IPS-20b (cell line): ENCODE measurements at regions not wholly inside any gene's neighbourhood (a gene's known extent, or its start where the extent isn't known, plus 50 kb on each side); places are given as distances from the start of the nearest gene placed in this dataset.

Source experiments
- H3K27ac ChIP-seq: one replicate; pipeline ENCODE4 v1.5.1; 2013; ENCODE audit warnings: low read length
- H3K27me3 ChIP-seq: 2 replicates; pipeline ENCODE4 v1.6.1; 2013; ENCODE audit warnings: mild to moderate bottlenecking, low read length, inconsistent platforms; ENCODE audit not compliant: insufficient read depth
- H3K36me3 ChIP-seq: 2 replicates; pipeline ENCODE4 v1.6.1; 2013; ENCODE audit warnings: low read depth, mild to moderate bottlenecking, inconsistent platforms, low read length, moderate library complexity; ENCODE audit not compliant: insufficient read depth
- H3K4me1 ChIP-seq: 2 replicates; pipeline ENCODE4 v1.6.1; 2013; ENCODE audit warnings: mild to moderate bottlenecking, control low read depth, inconsistent platforms, low read length, moderate library complexity; ENCODE audit not compliant: insufficient read depth
- H3K4me3 ChIP-seq: 2 replicates; pipeline ENCODE4 v1.5.1; 2013; ENCODE audit warnings: mild to moderate bottlenecking, low read length, inconsistent platforms
- H3K9ac ChIP-seq: 2 replicates; pipeline ENCODE4 v1.6.1; 2013; ENCODE audit warnings: low read depth, mild to moderate bottlenecking, inconsistent platforms, low read length, moderate library complexity
- H3K9me3 ChIP-seq: 2 replicates; pipeline ENCODE4 v1.6.1; 2013; ENCODE audit warnings: mild to moderate bottlenecking, low read depth, low read length, inconsistent platforms; ENCODE audit not compliant: insufficient read depth

- Histone ChIP-seq H3K4me1 (peaks cover 3% of the 10 kb centered on the region; the same call in 1 of the 2 replicates), H3K9me3 (peaks cover 18% of the 10 kb centered on the region), H3K4me3 (no peak overlapping the region)
Observed at GRCh38 chr2:187230088-187230487, 218.0 kb downstream of the CALCRL start.

DNA sequence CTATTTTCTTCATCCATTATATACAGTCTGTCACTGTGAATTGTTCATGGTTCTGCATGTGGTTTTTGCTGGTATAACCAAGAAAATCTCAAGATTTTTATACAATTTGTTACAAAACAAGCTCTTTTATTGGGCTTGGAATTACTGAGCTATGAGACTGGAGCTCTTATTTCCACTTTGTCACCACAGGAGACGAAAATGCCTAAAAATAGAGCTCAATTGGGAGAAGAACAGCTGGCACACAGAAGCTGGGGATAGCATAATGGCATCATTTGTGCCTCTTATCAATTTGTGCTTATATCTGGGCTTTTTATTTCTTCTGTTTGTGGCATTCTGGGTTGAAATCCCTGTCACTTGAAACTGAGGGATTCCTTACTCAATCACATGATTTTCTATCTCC is 219.1 kb downstream of the CALCRL start:
- H3K27ac ChIP-seq: no peak overlapping the region
- H3K9ac ChIP-seq: no peak overlapping the region
- no peak overlapping the region for H3K4me3 ChIP-seq
- no peaks in the 10 kb centered on the region for H3K36me3 ChIP-seq
- peaks cover 10% of the 10 kb centered on the region; the same call in 1 of the 2 replicates for H3K4me1 ChIP-seq
- no peaks in the 10 kb centered on the region for H3K27me3 ChIP-seq
- peaks cover 28% of the 10 kb centered on the region for H3K9me3 ChIP-seq

More at GRCh38 chr2:187230088-187230487, 218.0 kb downstream of the CALCRL start:
- no peak overlapping the region for H3K9ac ChIP-seq
- H3K27ac ChIP-seq: no peak overlapping the region
- no peaks in the 10 kb centered on the region for H3K36me3 ChIP-seq
- no peaks in the 10 kb centered on the region for H3K27me3 ChIP-seq

DNA sequence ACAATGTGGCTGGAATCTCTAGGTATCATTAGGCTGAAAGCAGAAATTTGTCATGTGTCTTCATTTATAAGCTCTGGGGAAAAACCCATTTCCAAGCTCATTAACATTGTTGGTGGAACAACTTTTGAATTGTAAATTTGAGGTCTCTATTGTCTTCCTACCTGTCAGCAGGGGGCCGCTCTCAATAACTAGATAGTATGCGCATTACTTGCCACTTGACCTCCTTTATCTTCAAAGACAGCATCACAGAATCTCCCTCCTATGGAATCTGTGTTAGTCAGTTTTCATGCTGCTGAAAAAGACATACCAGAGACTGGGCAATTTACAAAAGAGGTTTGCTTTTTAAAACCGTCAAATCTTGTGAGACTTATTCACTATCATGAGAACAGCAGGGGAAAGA is 223.1 kb downstream of the CALCRL start:
- Histone ChIP-seq H3K4me3 (no peak overlapping the region), H3K36me3 (peaks cover 9% of the 10 kb centered on the region; the same call in 1 of the 2 replicates), H3K9me3 (peaks cover 45% of the 10 kb centered on the region), H3K27ac (peak overlapping the region; percentile 37), H3K9ac (no peak overlapping the region), H3K27me3 (no peaks in the 10 kb centered on the region), H3K4me1 (peaks cover 10% of the 10 kb centered on the region; the same call in 1 of the 2 replicates)

DNA sequence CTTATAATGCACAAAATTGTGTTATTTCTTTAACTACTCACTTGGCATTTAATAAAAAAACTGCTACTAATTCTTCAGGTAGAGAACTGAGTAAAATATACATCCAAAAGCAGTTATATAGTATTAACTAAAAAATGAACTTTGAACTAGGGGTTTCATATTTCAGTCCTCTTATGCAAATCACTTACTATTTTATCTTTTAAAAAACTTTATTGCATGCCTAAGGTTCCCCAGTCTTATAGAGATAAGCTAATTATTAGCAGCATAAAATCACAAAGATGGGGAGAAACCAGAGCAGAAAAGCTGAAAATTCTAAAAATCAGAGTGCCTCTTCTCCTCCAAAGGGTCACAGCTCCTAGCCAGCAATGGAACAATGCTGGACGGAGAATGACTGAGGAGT is 228.0 kb downstream of the CALCRL start:
- peaks cover 7% of the 10 kb centered on the region; the same call in 1 of the 2 replicates for H3K4me1 ChIP-seq
- H3K4me3 ChIP-seq: no peak overlapping the region
- no peaks in the 10 kb centered on the region for H3K27me3 ChIP-seq
- peaks cover 9% of the 10 kb centered on the region; the same call in 1 of the 2 replicates for H3K36me3 ChIP-seq
- H3K9me3 ChIP-seq: peaks cover 27% of the 10 kb centered on the region
- no peak overlapping the region for H3K27ac ChIP-seq
- H3K9ac ChIP-seq: no peak overlapping the region

GRCh38 chr2:187215532-187216240 is 232.4 kb downstream of the CALCRL start:
- Histone ChIP-seq H3K9ac (no peak overlapping the region), H3K4me3 (no peak overlapping the region), H3K27ac (no peak overlapping the region), H3K36me3 (no peaks in the 10 kb centered on the region), H3K9me3 (no peaks in the 10 kb centered on the region), H3K4me1 (no peaks in the 10 kb centered on the region; the same call in 1 of the 2 replicates), H3K27me3 (no peaks in the 10 kb centered on the region)

DNA sequence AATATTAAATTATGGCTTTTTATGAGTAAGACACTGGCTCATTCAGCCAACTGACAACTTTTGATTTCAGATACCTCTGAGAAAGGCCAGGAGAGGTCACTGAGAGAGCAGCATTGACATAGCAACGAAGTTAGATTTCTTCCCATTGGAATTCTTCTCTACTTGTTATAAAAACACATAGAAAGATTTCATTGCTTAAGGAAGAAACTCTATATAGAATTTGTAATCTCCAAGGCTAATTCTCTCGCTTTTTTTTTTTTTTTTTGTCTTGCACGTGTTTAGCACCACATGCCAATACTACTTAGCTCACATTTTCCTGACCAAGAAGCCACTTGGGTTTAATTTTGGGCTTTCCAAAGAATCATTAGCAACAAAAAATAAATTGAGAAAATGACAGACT is 233.7 kb downstream of the CALCRL start:
- H3K27ac ChIP-seq: no peak overlapping the region
- no peaks in the 10 kb centered on the region for H3K36me3 ChIP-seq
- H3K4me1 ChIP-seq: no peaks in the 10 kb centered on the region; the same call in 1 of the 2 replicates
- H3K4me3 ChIP-seq: no peak overlapping the region
- H3K9me3 ChIP-seq: no peaks in the 10 kb centered on the region
- no peak overlapping the region for H3K9ac ChIP-seq
- no peaks in the 10 kb centered on the region for H3K27me3 ChIP-seq

GRCh38 chr2:187213798-187214197 is 234.3 kb downstream of the CALCRL start:
- Histone ChIP-seq H3K27ac (no peak overlapping the region), H3K36me3 (no peaks in the 10 kb centered on the region), H3K9ac (no peak overlapping the region), H3K4me1 (no peaks in the 10 kb centered on the region; the same call in 1 of the 2 replicates), H3K4me3 (no peak overlapping the region), H3K27me3 (no peaks in the 10 kb centered on the region), H3K9me3 (no peaks in the 10 kb centered on the region)

DNA sequence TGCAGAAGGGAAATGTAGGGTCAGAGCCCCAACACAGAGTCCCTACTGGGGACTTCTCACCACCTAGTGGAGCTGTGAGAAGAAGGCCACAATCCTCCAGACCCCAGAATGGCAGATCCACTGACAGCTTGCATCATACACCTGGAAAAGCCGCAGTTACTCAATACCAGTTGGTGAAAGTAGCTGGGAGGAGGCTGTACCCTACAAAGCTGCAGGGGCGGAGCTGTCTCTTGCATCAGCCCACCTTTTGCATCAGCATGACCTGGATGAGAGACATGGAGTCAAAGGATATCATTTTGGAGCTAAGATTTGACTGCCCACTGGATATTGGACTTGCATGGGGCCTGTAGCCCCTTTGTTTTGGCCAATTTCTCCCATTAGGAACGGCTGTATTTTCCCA is 237.3 kb downstream of the CALCRL start:
- Histone ChIP-seq H3K27me3 (no peaks in the 10 kb centered on the region), H3K27ac (no peak overlapping the region), H3K9ac (no peak overlapping the region), H3K9me3 (no peaks in the 10 kb centered on the region), H3K4me3 (no peak overlapping the region), H3K4me1 (no peaks in the 10 kb centered on the region; the same call in 1 of the 2 replicates), H3K36me3 (no peaks in the 10 kb centered on the region)

DNA sequence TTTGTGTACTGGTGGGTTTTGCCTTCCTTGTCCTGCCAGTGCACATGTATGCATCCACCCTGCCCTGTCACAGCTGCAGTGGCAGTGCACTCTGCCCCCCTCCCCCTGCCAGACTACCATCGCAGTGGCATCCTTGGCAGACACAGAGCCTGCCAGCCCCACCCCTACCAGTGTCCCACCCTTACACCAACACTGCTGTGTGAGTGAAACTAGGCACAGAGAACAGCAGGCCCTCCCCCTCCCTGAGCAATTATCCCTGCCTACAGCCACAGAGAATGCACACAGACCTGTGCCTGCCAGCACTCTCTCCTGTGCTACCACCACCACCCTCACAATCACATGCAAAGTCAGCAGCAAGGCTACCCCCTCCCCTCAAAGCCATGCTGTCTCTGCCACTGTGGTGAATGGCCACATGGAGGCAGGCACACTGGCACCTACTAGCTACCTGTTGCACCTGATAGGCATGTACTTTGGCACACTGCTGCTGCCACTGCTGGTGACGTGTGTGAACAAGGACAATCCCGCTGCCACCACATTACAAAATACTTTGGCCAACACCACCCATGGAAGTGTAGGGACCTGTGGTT is 239.8 kb downstream of the CALCRL start:
- Histone ChIP-seq H3K9ac (no peak overlapping the region), H3K27me3 (no peaks in the 10 kb centered on the region), H3K9me3 (no peaks in the 10 kb centered on the region), H3K4me1 (no peaks in the 10 kb centered on the region), H3K27ac (no peak overlapping the region), H3K36me3 (no peaks in the 10 kb centered on the region), H3K4me3 (no peak overlapping the region)

DNA sequence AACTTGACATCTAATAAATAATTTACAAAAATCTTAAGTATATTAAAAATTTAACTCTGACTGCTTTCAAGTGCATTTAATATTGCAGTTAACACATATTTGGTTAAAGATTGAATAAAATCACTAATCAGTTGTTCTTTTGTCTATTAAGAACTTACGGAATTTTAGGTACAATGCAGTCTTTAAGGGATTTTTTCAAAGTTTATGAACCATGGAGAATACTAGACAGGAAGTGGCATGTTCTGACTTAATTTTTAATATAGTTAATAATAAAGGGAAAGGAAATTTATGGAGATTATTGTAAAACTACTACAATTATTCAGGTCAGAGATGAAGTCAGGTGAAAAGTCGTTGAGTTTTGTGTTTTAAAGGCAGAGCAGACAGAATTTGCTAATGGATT is 240.9 kb downstream of the CALCRL start:
- Histone ChIP-seq H3K4me3 (no peak overlapping the region), H3K9ac (no peak overlapping the region), H3K36me3 (no peaks in the 10 kb centered on the region), H3K27me3 (no peaks in the 10 kb centered on the region), H3K9me3 (no peaks in the 10 kb centered on the region), H3K4me1 (no peaks in the 10 kb centered on the region), H3K27ac (no peak overlapping the region)

DNA sequence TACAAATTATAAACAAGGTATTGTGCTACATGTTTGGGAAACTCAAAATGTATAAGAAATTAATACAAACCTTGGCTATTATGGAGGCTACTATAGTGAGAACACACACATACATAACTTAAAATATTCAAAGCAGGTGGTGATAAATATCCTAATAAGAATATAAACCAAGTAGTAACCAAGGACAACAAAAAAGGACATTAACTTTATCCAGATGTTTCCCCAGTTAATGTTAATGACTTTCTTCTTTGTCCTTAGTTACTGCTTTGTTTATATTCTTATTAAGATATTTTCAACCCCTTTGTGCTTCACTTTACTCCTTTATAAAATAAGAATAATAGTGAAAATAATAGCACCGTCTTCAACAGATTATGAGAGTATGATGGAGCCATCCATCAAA is 241.6 kb downstream of the CALCRL start:
- no peak overlapping the region for H3K27ac ChIP-seq
- no peaks in the 10 kb centered on the region for H3K36me3 ChIP-seq
- H3K4me1 ChIP-seq: no peaks in the 10 kb centered on the region
- no peaks in the 10 kb centered on the region for H3K9me3 ChIP-seq
- H3K9ac ChIP-seq: no peak overlapping the region
- H3K4me3 ChIP-seq: no peak overlapping the region
- H3K27me3 ChIP-seq: no peaks in the 10 kb centered on the region

DNA sequence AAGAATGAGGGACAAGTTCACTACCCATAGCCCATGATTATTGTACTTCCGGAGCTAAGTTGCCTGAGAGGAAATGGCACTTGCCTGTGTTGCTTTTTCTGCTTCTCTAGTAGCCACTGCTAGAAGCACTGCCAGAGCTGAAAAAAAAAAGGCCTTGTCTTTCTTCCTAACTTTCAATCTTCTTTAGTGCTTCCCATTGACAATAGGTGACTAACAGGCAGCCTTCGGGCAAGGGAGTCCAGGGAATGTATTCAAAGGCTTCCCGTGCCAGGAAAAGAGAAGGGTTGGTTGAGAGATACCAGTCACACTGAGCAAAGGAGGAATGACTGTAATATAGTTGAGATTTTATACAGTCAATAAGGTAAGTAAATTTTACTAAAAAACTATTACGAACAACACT is 242.0 kb downstream of the CALCRL start:
- Histone ChIP-seq H3K4me3 (no peak overlapping the region), H3K36me3 (no peaks in the 10 kb centered on the region), H3K9me3 (no peaks in the 10 kb centered on the region), H3K27ac (no peak overlapping the region), H3K27me3 (no peaks in the 10 kb centered on the region), H3K9ac (no peak overlapping the region), H3K4me1 (no peaks in the 10 kb centered on the region)
